HT-29 (cell line): ENCODE measurements at regions not wholly inside any gene's neighbourhood (a gene's known extent, or its start where the extent isn't known, plus 50 kb on each side); places are given as distances from the start of the nearest gene placed in this dataset.

Experiments
- DNase-seq: peaks from one replicate; pipeline ENCODE4 v3.0.0-alpha.2; 2015; ENCODE audit warnings: low spot score

- no peak for DNase-seq
These were observed 95.5 kb downstream of the FAM204A start for GRCh38 chr10:118246332-118247295.

GRCh38 chr10:118243907-118244306 is 98.2 kb downstream of the FAM204A start:
- no peak for DNase-seq

GRCh38 chr10:118241229-118242137 is 100.6 kb downstream of the FAM204A start:
- peak; percentile 85 for DNase-seq

- DNase-seq = no peak
These were observed 102.9 kb downstream of the FAM204A start for GRCh38 chr10:118239236-118239630.

GRCh38 chr10:118238573-118239235 is 103.4 kb downstream of the FAM204A start:
- DNase-seq = no peak

GRCh38 chr10:118237930-118238329 is 104.2 kb downstream of the FAM204A start:
- no peak for DNase-seq

- no peak for DNase-seq
These were observed 107.4 kb downstream of the FAM204A start for GRCh38 chr10:118234683-118235082.

GRCh38 chr10:118220346-118220850 is 121.7 kb downstream of the FAM204A start:
- no peak for DNase-seq

GRCh38 chr10:118218562-118218961 is 123.6 kb downstream of the FAM204A start:
- DNase-seq = no peak

- no peak for DNase-seq
These were observed 125.5 kb downstream of the FAM204A start for GRCh38 chr10:118216571-118217170.

- DNase-seq = no peak
These were observed 126.1 kb downstream of the FAM204A start for GRCh38 chr10:118216020-118216419.

GRCh38 chr10:118214776-118215175 is 127.3 kb downstream of the FAM204A start:
- no peak for DNase-seq

GRCh38 chr10:118213436-118213835 is 128.7 kb downstream of the FAM204A start:
- no peak for DNase-seq

GRCh38 chr10:118210276-118210675 is 131.8 kb downstream of the FAM204A start:
- DNase-seq = no peak

GRCh38 chr10:118209215-118209614 is 132.9 kb downstream of the FAM204A start:
- DNase-seq = no peak

GRCh38 chr10:118207470-118208007 is 134.6 kb downstream of the FAM204A start:
- DNase-seq = no peak

- no peak for DNase-seq
These were observed 137.7 kb downstream of the FAM204A start for GRCh38 chr10:118204292-118204943.

- no peak for DNase-seq
These were observed 138.7 kb downstream of the FAM204A start for GRCh38 chr10:118203461-118203860.

- no peak for DNase-seq
These were observed 146.4 kb downstream of the FAM204A start for GRCh38 chr10:118195729-118196128.

GRCh38 chr10:118193642-118194041 is 146.9 kb upstream of the RAB11FIP2 start:
- no peak for DNase-seq
